ENCODE measurements at regions not wholly inside any gene's neighbourhood (a gene's known extent, or its start where the extent isn't known, plus 50 kb on each side); places are given as distances from the start of the nearest gene placed in this dataset.

DNA sequence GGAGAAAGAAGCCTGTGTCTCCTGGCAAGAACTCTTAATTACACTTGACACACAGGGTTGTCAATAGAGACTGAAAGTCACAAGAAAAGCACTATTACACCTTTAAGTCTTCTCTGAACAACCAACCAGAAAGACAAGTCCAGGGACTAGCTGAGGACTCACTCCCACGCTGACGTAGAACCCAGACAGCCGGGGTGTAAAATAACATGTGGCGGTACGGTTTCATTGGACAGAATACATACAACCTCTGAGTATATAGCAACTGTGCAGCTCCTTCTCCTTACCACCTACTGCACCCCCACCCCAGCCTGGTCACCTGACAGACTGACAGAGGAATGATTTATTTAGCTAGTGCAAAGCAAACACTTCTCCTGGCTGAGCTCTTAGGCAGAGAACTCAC is 103.4 kb upstream of the RASEF start (continued):
- TF ChIP-seq NFYB (IDR thresholded peaks at IDR 0.05; ENCODE audit: insufficient read depth, low read depth, low read length) (no peak), ZNF24 (IDR thresholded peaks at IDR 0.05) (no peak), DPF2 (IDR thresholded peaks at IDR 0.05) (no peak), ZZZ3 (IDR thresholded peaks at IDR 0.05; ENCODE audit: control insufficient read depth, insufficient read length, low read depth) (no peak), SIN3A (IDR thresholded peaks at IDR 0.05; ENCODE audit: low read depth, low read length) (no peak)
- TF ChIP-seq, protein P1, sequence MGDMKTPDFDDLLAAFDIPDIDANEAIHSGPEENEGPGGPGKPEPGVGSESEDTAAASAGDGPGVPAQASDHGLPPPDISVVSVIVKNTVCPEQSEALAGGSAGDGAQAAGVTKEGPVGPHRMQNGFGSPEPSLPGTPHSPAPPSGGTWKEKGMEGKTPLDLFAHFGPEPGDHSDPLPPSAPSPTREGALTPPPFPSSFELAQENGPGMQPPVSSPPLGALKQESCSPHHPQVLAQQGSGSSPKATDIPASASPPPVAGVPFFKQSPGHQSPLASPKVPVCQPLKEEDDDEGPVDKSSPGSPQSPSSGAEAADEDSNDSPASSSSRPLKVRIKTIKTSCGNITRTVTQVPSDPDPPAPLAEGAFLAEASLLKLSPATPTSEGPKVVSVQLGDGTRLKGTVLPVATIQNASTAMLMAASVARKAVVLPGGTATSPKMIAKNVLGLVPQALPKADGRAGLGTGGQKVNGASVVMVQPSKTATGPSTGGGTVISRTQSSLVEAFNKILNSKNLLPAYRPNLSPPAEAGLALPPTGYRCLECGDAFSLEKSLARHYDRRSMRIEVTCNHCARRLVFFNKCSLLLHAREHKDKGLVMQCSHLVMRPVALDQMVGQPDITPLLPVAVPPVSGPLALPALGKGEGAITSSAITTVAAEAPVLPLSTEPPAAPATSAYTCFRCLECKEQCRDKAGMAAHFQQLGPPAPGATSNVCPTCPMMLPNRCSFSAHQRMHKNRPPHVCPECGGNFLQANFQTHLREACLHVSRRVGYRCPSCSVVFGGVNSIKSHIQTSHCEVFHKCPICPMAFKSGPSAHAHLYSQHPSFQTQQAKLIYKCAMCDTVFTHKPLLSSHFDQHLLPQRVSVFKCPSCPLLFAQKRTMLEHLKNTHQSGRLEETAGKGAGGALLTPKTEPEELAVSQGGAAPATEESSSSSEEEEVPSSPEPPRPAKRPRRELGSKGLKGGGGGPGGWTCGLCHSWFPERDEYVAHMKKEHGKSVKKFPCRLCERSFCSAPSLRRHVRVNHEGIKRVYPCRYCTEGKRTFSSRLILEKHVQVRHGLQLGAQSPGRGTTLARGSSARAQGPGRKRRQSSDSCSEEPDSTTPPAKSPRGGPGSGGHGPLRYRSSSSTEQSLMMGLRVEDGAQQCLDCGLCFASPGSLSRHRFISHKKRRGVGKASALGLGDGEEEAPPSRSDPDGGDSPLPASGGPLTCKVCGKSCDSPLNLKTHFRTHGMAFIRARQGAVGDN (IDR thresholded peaks at IDR 0.05) = no peak
- TF ChIP-seq, protein P2, sequence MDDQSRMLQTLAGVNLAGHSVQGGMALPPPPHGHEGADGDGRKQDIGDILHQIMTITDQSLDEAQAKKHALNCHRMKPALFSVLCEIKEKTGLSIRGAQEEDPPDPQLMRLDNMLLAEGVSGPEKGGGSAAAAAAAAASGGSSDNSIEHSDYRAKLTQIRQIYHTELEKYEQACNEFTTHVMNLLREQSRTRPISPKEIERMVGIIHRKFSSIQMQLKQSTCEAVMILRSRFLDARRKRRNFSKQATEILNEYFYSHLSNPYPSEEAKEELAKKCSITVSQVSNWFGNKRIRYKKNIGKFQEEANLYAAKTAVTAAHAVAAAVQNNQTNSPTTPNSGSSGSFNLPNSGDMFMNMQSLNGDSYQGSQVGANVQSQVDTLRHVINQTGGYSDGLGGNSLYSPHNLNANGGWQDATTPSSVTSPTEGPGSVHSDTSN (IDR thresholded peaks at IDR 0.05; ENCODE audit: insufficient replicate concordance, low read depth, low read length) = no peak

DNA sequence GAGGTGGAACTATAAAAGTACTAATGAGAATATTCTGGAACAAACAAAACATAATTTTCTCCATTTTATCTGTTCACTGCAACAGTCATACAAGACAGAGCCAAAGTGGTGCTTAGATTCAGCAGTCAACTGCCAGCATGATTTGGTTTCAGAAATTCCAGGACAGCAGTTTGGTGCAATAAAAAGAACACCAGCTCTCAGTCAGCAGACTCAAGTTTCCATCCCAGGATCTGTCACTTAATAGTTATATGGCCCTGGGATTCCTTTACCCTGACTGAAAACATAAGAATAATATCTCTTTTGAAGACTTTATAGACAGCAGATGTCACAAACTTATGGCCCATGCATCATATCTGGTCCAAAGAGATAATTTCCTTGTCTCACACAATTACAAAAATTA is 92.8 kb upstream of the RASEF start:
- H3K36me3 ChIP-seq (ENCODE audit: control insufficient read depth in 2 of 2, insufficient read depth in 2 of 2, low read length in 1 of 2) = no peaks in the 10 kb centered on the region
- ChIA-PET SMC1A (ENCODE audit: uncharacterized antibody, unreplicated experiment) (no interaction called here), CTCF (no interaction called here), RAD21 (ENCODE audit: unreplicated experiment) (no interaction called here), POLR2A (no interaction called here)
- no peaks in the 10 kb centered on the region for H3K27me3 ChIP-seq (replicated peaks in 1 of 2; ENCODE audit: control insufficient read depth in 2 of 2, insufficient read depth in 2 of 2, low read length in 1 of 2)
- no peak overlapping the region for H3K4me3 ChIP-seq
- no peaks in the 10 kb centered on the region for H3K9me3 ChIP-seq (replicated peaks; ENCODE audit: control insufficient read depth, insufficient read depth, low read length)
- H2AFZ ChIP-seq (ENCODE audit: control insufficient read depth, low read depth, low read length) = no peak overlapping the region
- TF ChIP-seq ASH2L (IDR thresholded peaks at IDR 0.05; ENCODE audit: borderline replicate concordance, low read depth) = no peak
- TF ChIP-seq, protein P3, sequence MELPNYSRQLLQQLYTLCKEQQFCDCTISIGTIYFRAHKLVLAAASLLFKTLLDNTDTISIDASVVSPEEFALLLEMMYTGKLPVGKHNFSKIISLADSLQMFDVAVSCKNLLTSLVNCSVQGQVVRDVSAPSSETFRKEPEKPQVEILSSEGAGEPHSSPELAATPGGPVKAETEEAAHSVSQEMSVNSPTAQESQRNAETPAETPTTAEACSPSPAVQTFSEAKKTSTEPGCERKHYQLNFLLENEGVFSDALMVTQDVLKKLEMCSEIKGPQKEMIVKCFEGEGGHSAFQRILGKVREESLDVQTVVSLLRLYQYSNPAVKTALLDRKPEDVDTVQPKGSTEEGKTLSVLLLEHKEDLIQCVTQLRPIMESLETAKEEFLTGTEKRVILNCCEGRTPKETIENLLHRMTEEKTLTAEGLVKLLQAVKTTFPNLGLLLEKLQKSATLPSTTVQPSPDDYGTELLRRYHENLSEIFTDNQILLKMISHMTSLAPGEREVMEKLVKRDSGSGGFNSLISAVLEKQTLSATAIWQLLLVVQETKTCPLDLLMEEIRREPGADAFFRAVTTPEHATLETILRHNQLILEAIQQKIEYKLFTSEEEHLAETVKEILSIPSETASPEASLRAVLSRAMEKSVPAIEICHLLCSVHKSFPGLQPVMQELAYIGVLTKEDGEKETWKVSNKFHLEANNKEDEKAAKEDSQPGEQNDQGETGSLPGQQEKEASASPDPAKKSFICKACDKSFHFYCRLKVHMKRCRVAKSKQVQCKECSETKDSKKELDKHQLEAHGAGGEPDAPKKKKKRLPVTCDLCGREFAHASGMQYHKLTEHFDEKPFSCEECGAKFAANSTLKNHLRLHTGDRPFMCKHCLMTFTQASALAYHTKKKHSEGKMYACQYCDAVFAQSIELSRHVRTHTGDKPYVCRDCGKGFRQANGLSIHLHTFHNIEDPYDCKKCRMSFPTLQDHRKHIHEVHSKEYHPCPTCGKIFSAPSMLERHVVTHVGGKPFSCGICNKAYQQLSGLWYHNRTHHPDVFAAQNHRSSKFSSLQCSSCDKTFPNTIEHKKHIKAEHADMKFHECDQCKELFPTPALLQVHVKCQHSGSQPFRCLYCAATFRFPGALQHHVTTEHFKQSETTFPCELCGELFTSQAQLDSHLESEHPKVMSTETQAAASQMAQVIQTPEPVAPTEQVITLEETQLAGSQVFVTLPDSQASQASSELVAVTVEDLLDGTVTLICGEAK (IDR thresholded peaks at IDR 0.05; ENCODE audit: borderline replicate concordance) = no peak
- no peak for TF ChIP-seq CREB1 (IDR thresholded peaks at IDR 0.05; ENCODE audit: low read depth)
- no peak for TF ChIP-seq JUND (IDR thresholded peaks at IDR 0.05; ENCODE audit: low read depth, low read length)
- BruUV-seq (replicated peaks) = no TSS peak
- intact Hi-C loops (cut with micrococcal nuclease; ENCODE audit: unreplicated experiment) (no loop called here), in situ Hi-C loops (cut with MboI) (no loop called here)
- DNase-seq (ENCODE audit: low read depth, low spot score) (no peak), ATAC-seq (no peak), FAIRE-seq (no peak)
- H3K79me2 ChIP-seq (ENCODE audit: control insufficient read depth, insufficient read depth, low read length) = no peaks in the 10 kb centered on the region
- no peak overlapping the region for H3K4me2 ChIP-seq (ENCODE audit: control insufficient read depth, insufficient read depth)
- H3K4me1 ChIP-seq (ENCODE audit: control insufficient read depth, insufficient read depth, low read length) = peaks cover 12% of the 10 kb centered on the region
- no peak overlapping the region for H3K27ac ChIP-seq (ENCODE audit: control insufficient read depth, insufficient read depth)
- no peaks in the 10 kb centered on the region for H4K20me1 ChIP-seq (ENCODE audit: control insufficient read depth, insufficient read depth)
- H3K9ac ChIP-seq (ENCODE audit: control insufficient read depth, insufficient read depth, low read length) = no peak overlapping the region

Measured in GM12878 (cell line).